GM12878 (cell line): ENCODE measurements at regions not wholly inside any gene's neighbourhood (a gene's known extent, or its start where the extent isn't known, plus 50 kb on each side); places are given as distances from the start of the nearest gene placed in this dataset.

Experiments
- CTCF ChIP-seq, 3 experiments: IDR thresholded peaks in 2 of 3; conservative IDR thresholded peaks in 1 of 3; 2 replicates each; pipeline ENCODE4 v1.5.1; 2011; ENCODE audit warnings: low read depth in 3 of 3, low read length in 3 of 3, mild to moderate bottlenecking in 3 of 3, control low read depth in 2 of 3, moderate library complexity in 2 of 3, inconsistent platforms in 1 of 3, mixed read lengths in 1 of 3; ENCODE audit not compliant: control insufficient read depth in 2 of 3, insufficient read depth in 1 of 3; ENCODE audit errors: extremely low read depth in 1 of 3
- E2F4 ChIP-seq: IDR thresholded peaks from 2 replicates; pipeline ENCODE4 v1.6.1; 2012; ENCODE audit warnings: low read depth, low read length, improper control_type of control experiment
- EZH2 ChIP-seq: IDR thresholded peaks from 2 replicates; pipeline ENCODE4 v1.6.1; 2012; ENCODE audit warnings: low read depth, mild to moderate bottlenecking, control low read depth, inconsistent platforms, low read length, borderline replicate concordance; ENCODE audit not compliant: control insufficient read depth
- GABPA ChIP-seq: IDR thresholded peaks from 2 replicates; pipeline ENCODE4 v1.6.1; 2014; ENCODE audit warnings: antibody characterized with exemption, low read depth, mild to moderate bottlenecking, inconsistent platforms
- MLLT1 ChIP-seq: fragments of 450-650 bp; IDR thresholded peaks from 2 replicates; pipeline ENCODE4 v1.6.1; 2016; ENCODE audit warnings: mild to moderate bottlenecking
- MXI1 ChIP-seq: fragments of 150-350 bp; IDR thresholded peaks from 2 replicates; pipeline ENCODE4 v1.6.1; 2011; ENCODE audit warnings: low read depth, mild to moderate bottlenecking, inconsistent platforms, low read length, improper control_type of control experiment
- MYC ChIP-seq: IDR thresholded peaks from 2 replicates; pipeline ENCODE4 v1.6.1; 2011; ENCODE audit warnings: mild to moderate bottlenecking, low read length, moderate library complexity, inconsistent platforms; ENCODE audit not compliant: insufficient read depth, insufficient replicate concordance, insufficient read length, severe bottlenecking
- POLR2A ChIP-seq: IDR thresholded peaks from 2 replicates; pipeline ENCODE4 v1.6.1; 2011; ENCODE audit warnings: low read depth, mild to moderate bottlenecking, low read length
- POLR2AphosphoS5 ChIP-seq: IDR thresholded peaks from 2 replicates; pipeline ENCODE4 v1.6.1; 2011; ENCODE audit warnings: mild to moderate bottlenecking, low read length, inconsistent platforms
- TCF3 ChIP-seq: IDR thresholded peaks from 2 replicates; pipeline ENCODE4 v1.6.1; 2012; ENCODE audit warnings: low read depth, mild to moderate bottlenecking, low read length, borderline replicate concordance; ENCODE audit not compliant: insufficient read depth
- TCF7 ChIP-seq: IDR thresholded peaks from 2 replicates; pipeline ENCODE4 v1.6.1; 2014; ENCODE audit warnings: antibody characterized with exemption, borderline replicate concordance
- ZBED1 ChIP-seq: IDR thresholded peaks from 2 replicates; pipeline ENCODE4 v1.6.1; 2016; ENCODE audit warnings: borderline replicate concordance
- ZNF24 ChIP-seq: fragments of 450-650 bp; IDR thresholded peaks from 2 replicates; pipeline ENCODE4 v1.6.1; 2017; ENCODE audit warnings: antibody characterized with exemption, mild to moderate bottlenecking
- ZSCAN29 ChIP-seq: fragments of 450-650 bp; IDR thresholded peaks from 2 replicates; pipeline ENCODE4 v1.6.1; 2017; ENCODE audit warnings: mild to moderate bottlenecking, moderate library complexity

- TF ChIP-seq TCF3 (no peak), CTCF (IDR thresholded peaks at IDR 0.05 in 2 of 3, conservative IDR thresholded peaks at IDR 0.05 in 1 of 3; ENCODE audit: control insufficient read depth in 2 of 3, extremely low read depth in 1 of 3, insufficient read depth in 1 of 3, low read depth in 3 of 3, low read length in 3 of 3) (no peak), POLR2A (no peak), EZH2 (no peak), GABPA (no peak), ZBED1 (no peak), MLLT1 (no peak), POLR2AphosphoS5 (no peak), MXI1 (no peak), MYC (no peak), TCF7 (no peak), ZSCAN29 (no peak), E2F4 (no peak), ZNF24 (no peak)
These were observed 52.6 kb upstream of the SOD3 start for GRCh38 chr4:24742773-24743172.
